Psoas muscle (tissue), 7 donors: ENCODE measurements at regions not wholly inside any gene's neighbourhood (a gene's known extent, or its start where the extent isn't known, plus 50 kb on each side); places are given as distances from the start of the nearest gene placed in this dataset.

ENCODE experiments used
- ATAC-seq, 4 donors: fragments of 200-7000 bp; cut with Tn5 transposase; one replicate each; pipeline ENCODE4 v1.9.1; 2020; ENCODE audit warnings: moderate library complexity in 3 of 4, mild to moderate bottlenecking in 2 of 4
- DNase-seq, 2 donors: peaks; one replicate each; pipeline ENCODE4 v3.0.0-alpha.2; 2020
- H3K27ac ChIP-seq: fragments of 200-600 bp; one replicate; pipeline ENCODE4 v1.8.0; 2022
- H3K27me3 ChIP-seq, 3 donors: fragments of 200-600 bp in 1 of 3; one replicate each; pipeline versions ENCODE4 v1.6.1 to v1.8.0; 2013 to 2022; ENCODE audit warnings: low read length in 2 of 3, mild to moderate bottlenecking in 2 of 3, moderate library complexity in 1 of 3; ENCODE audit not compliant: insufficient read depth in 3 of 3
- H3K36me3 ChIP-seq, 2 donors: fragments of 200-600 bp in 1 of 2; one replicate each; pipeline versions ENCODE4 v1.6.1 to v1.8.0; 2013 to 2022; ENCODE audit warnings: low read depth in 1 of 2, mild to moderate bottlenecking in 1 of 2, moderate library complexity in 1 of 2; ENCODE audit not compliant: insufficient read depth in 1 of 2
- H3K4me1 ChIP-seq: fragments of 200-600 bp; one replicate; pipeline ENCODE4 v1.8.0; 2022
- H3K4me3 ChIP-seq: fragments of 200-600 bp; one replicate; pipeline ENCODE4 v1.8.0; 2022; ENCODE audit warnings: mild to moderate bottlenecking
- H3K9me3 ChIP-seq: fragments of 200-600 bp; one replicate; pipeline ENCODE4 v1.8.0; 2022
- CTCF ChIP-seq: fragments of 200-600 bp; IDR thresholded peaks from one replicate; pipeline ENCODE4 v1.8.0; 2022; ENCODE audit warnings: antibody characterized with exemption
- WGBS, 3 donors: extraction: QIAGEN DNeasy Blood & Tissue Kit; methylation state at CpG; one replicate each; pipeline versions ENCODE4 v1.1.6 to v1.1.7; 2013; 5-methylcytosine and 5-hydroxymethylcytosine counted together
- intact Hi-C, 2 donors: fragments of 100-400 bp; cut with DNase I; formaldehyde crosslinking; loops; one replicate each; pipeline versions ENCODE4 v1.11.0 to v1.14.2; 2022
- donor health status: healthy with polysubstance abuse.
- donor health status: DM: no; HTN: no; CAD: no; lungs with moderate emphysema.
- donor health status: Bipolar disorder and iron deficiency.
- donor health status: healthy.
- donor health status: DM: yes; HTN: yes; CAD: no.
- donor health status: DM: no; HTN: no; CAD: no.
- donor health status: DM: yes; HTN: yes; CAD: no.

DNA sequence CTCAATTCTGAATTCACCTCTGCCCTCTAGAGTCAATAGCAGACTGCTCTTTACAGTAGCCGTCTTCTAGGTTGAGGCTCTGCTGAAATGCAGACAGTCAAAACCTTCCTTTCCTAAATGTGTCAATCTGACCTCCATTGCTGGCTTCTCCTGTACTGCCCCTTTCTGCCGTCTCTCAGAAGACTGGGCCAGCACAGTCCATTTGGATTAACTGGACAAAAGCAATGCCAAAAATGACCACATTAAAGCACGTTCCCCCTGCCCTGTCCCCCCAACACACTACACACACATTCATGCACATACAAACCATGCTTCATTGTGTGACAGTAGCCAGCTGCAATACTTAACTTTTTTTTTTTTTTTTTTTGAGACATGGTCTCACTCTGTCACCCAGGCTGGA, 130.2 kb upstream of the LIFR start:
- H3K9me3 ChIP-seq = no peaks in the 10 kb centered on the region
- no peaks in the 10 kb centered on the region for H3K27me3 ChIP-seq
- WGBS, 3 donors = 52 to 64% (median 57%) methylated on average over 3 of the region's 3 CpGs
- H3K36me3 ChIP-seq = no peaks in the 10 kb centered on the region
- no peak overlapping the region for H3K27ac ChIP-seq
- ATAC-seq (no peak), DNase-seq (no peak)
- H3K4me3 ChIP-seq = no peak overlapping the region
- intact Hi-C loops = no loop called here
- no peaks in the 10 kb centered on the region for H3K4me1 ChIP-seq
- no peak for TF ChIP-seq CTCF

DNA sequence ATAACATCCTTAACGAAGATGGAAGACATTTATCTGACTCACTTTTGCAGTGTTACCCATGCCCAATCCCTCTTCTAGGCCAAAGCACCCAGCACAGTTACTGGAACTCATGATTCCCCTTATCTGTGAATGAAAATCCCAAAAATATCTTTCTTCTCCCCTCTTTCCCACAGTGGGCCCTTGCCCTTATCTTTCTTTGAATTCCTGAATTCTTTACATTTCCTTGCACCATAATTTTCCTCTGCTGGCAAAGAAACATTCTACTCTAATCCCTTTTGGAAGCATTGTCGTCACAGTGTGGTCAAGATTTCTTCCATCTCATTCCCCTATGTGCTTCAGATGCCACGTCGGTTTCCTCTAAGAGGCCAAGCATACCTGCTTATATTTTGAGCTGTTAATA, 135.9 kb upstream of the LIFR start:
- Histone ChIP-seq H3K9me3 (no peaks in the 10 kb centered on the region), H3K27ac (no peak overlapping the region), H3K36me3 (no peaks in the 10 kb centered on the region), H3K4me3 (no peak overlapping the region), H3K4me1 (no peaks in the 10 kb centered on the region), H3K27me3 (no peaks in the 10 kb centered on the region)
- ATAC-seq (no peak), DNase-seq (no peak)
- WGBS, 3 donors = 80 to 83% (median 82%) methylated on average over 4 of the region's 4 CpGs
- intact Hi-C loops = no loop called here
- no peak for TF ChIP-seq CTCF

DNA sequence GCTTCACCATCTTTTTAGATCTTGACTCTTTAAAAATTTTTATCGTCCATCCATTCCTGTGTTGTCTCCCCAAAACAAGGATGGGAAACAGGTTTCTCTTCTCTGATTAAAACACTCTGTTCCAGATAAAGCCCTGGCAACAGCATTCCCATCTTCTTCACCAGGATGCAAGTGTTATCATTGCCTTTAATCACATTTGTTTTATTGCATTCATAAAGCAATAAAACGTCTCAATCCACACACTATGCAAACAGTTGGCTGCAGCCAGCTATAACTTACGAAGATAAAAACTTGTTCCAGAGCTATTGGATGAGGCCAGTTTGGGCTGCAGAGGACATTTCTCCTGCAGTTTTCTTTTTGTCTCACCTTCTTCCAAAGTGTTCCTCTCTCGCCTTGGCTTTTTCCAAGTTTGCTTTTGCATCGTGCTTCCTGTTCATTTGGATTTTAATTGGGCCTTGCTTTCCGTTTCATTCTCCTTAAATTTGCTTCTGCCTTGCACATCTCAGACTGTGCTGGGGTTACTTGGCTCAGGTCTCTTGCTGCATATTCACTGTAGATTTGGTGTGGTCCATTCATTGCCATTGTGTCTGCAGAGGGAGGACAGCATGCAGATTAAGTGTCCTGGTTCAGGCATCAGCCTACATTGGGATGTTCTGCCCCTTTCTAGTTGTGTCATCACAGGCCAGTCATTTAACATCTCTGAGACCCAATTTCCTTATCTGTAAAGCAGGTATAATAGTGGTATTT, 136.5 kb upstream of the LIFR start:
- Histone ChIP-seq H3K9me3 (no peaks in the 10 kb centered on the region), H3K36me3 (no peaks in the 10 kb centered on the region), H3K27ac (no peak overlapping the region), H3K4me3 (no peak overlapping the region), H3K27me3 (no peaks in the 10 kb centered on the region), H3K4me1 (no peaks in the 10 kb centered on the region)
- DNase-seq (no peak), ATAC-seq (no peak)
- intact Hi-C loops = no loop called here
- WGBS, 3 donors = 76 to 83% (median 78%) methylated on average over 6 of the region's 6 CpGs
- no peak for TF ChIP-seq CTCF

GRCh38 chr5:38695021-38695958, 138.8 kb upstream of the LIFR start:
- WGBS, 3 donors = 57 to 72% (median 59%) methylated on average over 9 of the region's 9 CpGs
- TF ChIP-seq CTCF = no peak
- no peaks in the 10 kb centered on the region for H3K4me1 ChIP-seq
- H3K9me3 ChIP-seq = no peaks in the 10 kb centered on the region
- intact Hi-C loops = no loop called here
- no peaks in the 10 kb centered on the region for H3K36me3 ChIP-seq
- no peak overlapping the region for H3K27ac ChIP-seq
- no peaks in the 10 kb centered on the region for H3K27me3 ChIP-seq
- no peak overlapping the region for H3K4me3 ChIP-seq
- ATAC-seq = no peak
- DNase-seq = no peak
